Gastroesophageal sphincter (tissue), 3 donors: ENCODE measurements at regions not wholly inside any gene's neighbourhood (a gene's known extent, or its start where the extent isn't known, plus 50 kb on each side); places are given as distances from the start of the nearest gene placed in this dataset.

Experiments
- POLR2A ChIP-seq, 2 donors: fragments of 450-650 bp; IDR thresholded peaks; one replicate each; pipeline ENCODE4 v1.6.1; 2017; ENCODE audit warnings: antibody characterized with exemption in 2 of 2, mild to moderate bottlenecking in 2 of 2, moderate library complexity in 1 of 2
- POLR2AphosphoS5 ChIP-seq: sonication (generic); formaldehyde crosslinking; IDR thresholded peaks from one replicate; pipeline ENCODE4 v1.6.1; 2017; ENCODE audit warnings: antibody characterized with exemption
- TF ChIP-seq, protein P1 (sequence below), 4 experiments: fragments of 200-600 bp in 2 of 4; fragments of 450-650 bp in 2 of 4; sonication (generic) in 1 of 4; IDR thresholded peaks; one replicate each; pipeline ENCODE4 v1.5.1; 2017 to 2019; ENCODE audit warnings: antibody characterized with exemption in 4 of 4, mild to moderate bottlenecking in 2 of 4, moderate library complexity in 2 of 4

DNA sequence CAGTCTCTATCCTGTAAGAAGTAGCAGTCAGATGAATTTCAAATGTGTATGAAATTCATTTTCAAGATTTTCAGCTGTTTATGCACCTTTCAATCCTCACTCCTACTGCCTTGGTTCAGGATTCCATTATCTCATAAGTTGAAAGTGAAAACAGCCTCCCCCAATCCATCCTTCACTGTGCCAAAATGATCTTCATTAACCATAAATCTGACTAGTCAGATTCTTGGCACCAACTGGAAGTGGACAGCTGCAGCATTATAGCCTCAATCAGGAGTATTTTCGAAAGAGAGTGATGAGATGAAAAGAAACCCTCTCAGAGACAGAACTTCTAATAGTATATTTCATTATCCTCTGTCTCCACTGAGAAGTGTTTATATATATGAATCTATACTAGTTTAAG, 365.3 kb upstream of the PDGFD start:
- TF ChIP-seq POLR2A (IDR thresholded peaks at IDR 0.05), result no peak
- TF ChIP-seq, protein P1, sequence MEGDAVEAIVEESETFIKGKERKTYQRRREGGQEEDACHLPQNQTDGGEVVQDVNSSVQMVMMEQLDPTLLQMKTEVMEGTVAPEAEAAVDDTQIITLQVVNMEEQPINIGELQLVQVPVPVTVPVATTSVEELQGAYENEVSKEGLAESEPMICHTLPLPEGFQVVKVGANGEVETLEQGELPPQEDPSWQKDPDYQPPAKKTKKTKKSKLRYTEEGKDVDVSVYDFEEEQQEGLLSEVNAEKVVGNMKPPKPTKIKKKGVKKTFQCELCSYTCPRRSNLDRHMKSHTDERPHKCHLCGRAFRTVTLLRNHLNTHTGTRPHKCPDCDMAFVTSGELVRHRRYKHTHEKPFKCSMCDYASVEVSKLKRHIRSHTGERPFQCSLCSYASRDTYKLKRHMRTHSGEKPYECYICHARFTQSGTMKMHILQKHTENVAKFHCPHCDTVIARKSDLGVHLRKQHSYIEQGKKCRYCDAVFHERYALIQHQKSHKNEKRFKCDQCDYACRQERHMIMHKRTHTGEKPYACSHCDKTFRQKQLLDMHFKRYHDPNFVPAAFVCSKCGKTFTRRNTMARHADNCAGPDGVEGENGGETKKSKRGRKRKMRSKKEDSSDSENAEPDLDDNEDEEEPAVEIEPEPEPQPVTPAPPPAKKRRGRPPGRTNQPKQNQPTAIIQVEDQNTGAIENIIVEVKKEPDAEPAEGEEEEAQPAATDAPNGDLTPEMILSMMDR (IDR thresholded peaks at IDR 0.05), result no peak
- TF ChIP-seq POLR2AphosphoS5, result no peak
